RWPE1 (cell line): ENCODE measurements at regions not wholly inside any gene's neighbourhood (a gene's known extent, or its start where the extent isn't known, plus 50 kb on each side); places are given as distances from the start of the nearest gene placed in this dataset.
"Not testable (repeated sequence)": the region's sequence is repeated elsewhere in the genome, so short reads cannot be mapped to it uniquely, and the experiment has no call there.

Experiments
- CTCF ChIA-PET: fragments of 350-600 bp; sonication (Branson Sonifier 250); formaldehyde crosslinking; extraction: SDS; loops from one replicate; lab custom pipeline; 2021; lab: Yijun Ruan, JAX
- POLR2A ChIA-PET: fragments of 400-600 bp; formaldehyde crosslinking; extraction: SDS; loops from one replicate; lab custom pipeline; 2020; ENCODE audit warnings: antibody characterized with exemption; ENCODE audit not compliant: low non-redundant PET; lab: Yijun Ruan, JAX
- DNase-seq: peaks from one replicate; pipeline ENCODE4 v3.0.0; 2012; ENCODE audit warnings: low spot score
- H3K27ac ChIP-seq: fragments of 450-650 bp; 2 replicates; pipeline ENCODE4 v1.5.1; 2017
- CTCF ChIP-seq: fragments of 450-650 bp; conservative IDR thresholded peaks from 2 replicates; pipeline ENCODE4 v1.5.1; 2017; ENCODE audit warnings: low read depth, mild to moderate bottlenecking

GRCh38 chr6:151180330-151181048 is 59.3 kb upstream of the AKAP12 start:
- H3K27ac ChIP-seq = no peak overlapping the region
- CTCF ChIA-PET = no interaction called here
- no peak for TF ChIP-seq CTCF
- no peak for DNase-seq
- POLR2A ChIA-PET = no interaction called here

- no peak for TF ChIP-seq CTCF
- DNase-seq = no peak
- CTCF ChIA-PET = no interaction called here
- POLR2A ChIA-PET = no interaction called here
- H3K27ac ChIP-seq = no peak overlapping the region
These were observed 57.9 kb upstream of the AKAP12 start for GRCh38 chr6:151181706-151182363.

- POLR2A ChIA-PET, H3K27ac ChIP-seq, DNase-seq: not testable (repeated sequence)
- CTCF ChIA-PET = interaction anchor here (0.6 kb wide), 1 partner anchor 24 kb away, joined by 5 read pairs; no protein-coding TSS in a partner anchor
These were observed 56.8 kb upstream of the AKAP12 start for GRCh38 chr6:151182958-151183357.

GRCh38 chr6:151185148-151185547 is 54.6 kb upstream of the AKAP12 start:
- ChIA-PET CTCF (no interaction called here), POLR2A (no interaction called here)
- TF ChIP-seq CTCF = no peak
- DNase-seq = no peak
- no peak overlapping the region for H3K27ac ChIP-seq

GRCh38 chr6:151186306-151186705 is 53.5 kb upstream of the AKAP12 start:
- DNase-seq = no peak
- CTCF ChIA-PET = no interaction called here
- POLR2A ChIA-PET = no interaction called here
- no peak for TF ChIP-seq CTCF
- no peak overlapping the region for H3K27ac ChIP-seq

GRCh38 chr6:151186804-151187330 is 52.9 kb upstream of the AKAP12 start:
- H3K27ac ChIP-seq = no peak overlapping the region
- POLR2A ChIA-PET = no interaction called here
- TF ChIP-seq CTCF = no peak
- CTCF ChIA-PET = interaction anchor here (0.5 kb wide), 1 partner anchor 185 kb away, joined by 3 read pairs; no protein-coding TSS in a partner anchor
- DNase-seq = no peak
